Heart left ventricle (tissue), 16 donors: ENCODE measurements at regions not wholly inside any gene's neighbourhood (a gene's known extent, or its start where the extent isn't known, plus 50 kb on each side); places are given as distances from the start of the nearest gene placed in this dataset.
A peak's percentile ranks its signal among the peaks of the same experiment; 100 is the strongest.

Experiments used
- ATAC-seq, 4 donors: fragments of 200-7000 bp; cut with Tn5 transposase; one replicate each; pipeline ENCODE4 v1.9.1; 2020 to 2022; ENCODE audit warnings: moderate library complexity in 4 of 4, mild to moderate bottlenecking in 3 of 4, moderate number of reproducible peaks in 1 of 4
- DNase-seq, 5 donors: peaks; one replicate each; pipeline ENCODE4 v3.0.0-alpha.2; 2020
- H3K27ac ChIP-seq, 12 donors: fragments of 200-600 bp; sonication (generic) in 4 of 12; one replicate each; pipeline versions ENCODE4 v1.5.0 to v1.8.0; 2016 to 2022; ENCODE audit warnings: mild to moderate bottlenecking in 2 of 12
- H3K27me3 ChIP-seq, 9 donors: fragments of 200-600 bp; sonication (generic) in 2 of 9; one replicate each; pipeline versions ENCODE4 v1.5.1 to v1.8.0; 2016 to 2022; ENCODE audit warnings: mild to moderate bottlenecking in 3 of 9
- H3K36me3 ChIP-seq, 9 donors: fragments of 200-600 bp; sonication (generic) in 2 of 9; one replicate each; pipeline versions ENCODE4 v1.5.0 to v1.8.0; 2018 to 2022; ENCODE audit warnings: mild to moderate bottlenecking in 2 of 9
- H3K4me1 ChIP-seq, 12 donors: fragments of 200-600 bp; sonication (generic) in 4 of 12; one replicate each; pipeline versions ENCODE4 v1.5.0 to v1.8.0; 2016 to 2022; ENCODE audit warnings: mild to moderate bottlenecking in 3 of 12
- H3K4me3 ChIP-seq, 12 donors: fragments of 200-600 bp; sonication (generic) in 4 of 12; one replicate each; pipeline versions ENCODE4 v1.5.0 to v1.8.0; 2017 to 2022; ENCODE audit warnings: mild to moderate bottlenecking in 9 of 12, moderate library complexity in 4 of 12
- H3K9me3 ChIP-seq, 12 donors: fragments of 200-600 bp; sonication (generic) in 4 of 12; one replicate each; pipeline versions ENCODE4 v1.5.0 to v1.8.0; 2016 to 2022; ENCODE audit warnings: mild to moderate bottlenecking in 1 of 12
- CTCF ChIP-seq, 12 donors: fragments of 200-600 bp; sonication (generic) in 4 of 12; IDR thresholded peaks; one replicate each; pipeline versions ENCODE4 v1.5.0 to v1.8.0; 2018 to 2022; ENCODE audit warnings: antibody characterized with exemption in 12 of 12, mild to moderate bottlenecking in 5 of 12
- POLR2A ChIP-seq, 2 donors: fragments of 450-650 bp; IDR thresholded peaks; one replicate each; pipeline ENCODE4 v1.6.1; 2017; ENCODE audit warnings: antibody characterized with exemption in 2 of 2, mild to moderate bottlenecking in 2 of 2, moderate library complexity in 2 of 2
- WGBS, 4 donors: extraction: QIAGEN DNeasy Blood & Tissue Kit in 2 of 4; methylation state at CpG; one replicate each; pipeline versions ENCODE4 v1.1.5 to v1.1.7; 2013 to 2018; 5-methylcytosine and 5-hydroxymethylcytosine counted together
- intact Hi-C, 10 donors: fragments of 100-400 bp; cut with DNase I; formaldehyde crosslinking; loops; one replicate each; pipeline versions ENCODE4 v1.11.1 to v1.14.2; 2022
- donor health status: ischemic (EF 13 %, LVEDD 7.1; RV severe dilation, severe dysfunction).
- donor health status: healthy with polysubstance abuse.
- donor health status: DM: no; HTN: yes; CAD: no.
- donor health status: DM: no; HTN: no; CAD: no.
- donor health status: ischemic (EF 25% LVEDD 6.9; RV normal size, moderate dysfunction).
- donor health status: ischemic (EF 25% LVEDD 5.7; RV mildly dilated, moderate dysfunction).
- donor health status: healthy.
- donor health status: DM: yes; HTN: yes; CAD: no.
- donor health status: ischemic (EF 35%, LVEDD 5.7; RV mildly dilated, moderate dysfunction).
- donor health status: nonischemic (EF 11% LVEDD 7.7; RV severe dilation, severe dysfunction).
- donor health status: DM: yes; HTN: yes; CAD: no.
- donor health status: PGD.
- donor health status: ischemic (EF 29% LVEDD 5.4; RV normal size, mild dysfunction).
- donor health status: nonischemic (EF 23%, LVEDD 6.1; RV moderate dilation, normal function).

GRCh38 chr7:113405296-113406056, 287.1 kb upstream of the SMIM30 start:
- TF ChIP-seq POLR2A (IDR thresholded peaks at IDR 0.05) = no peak
- no peak for TF ChIP-seq CTCF (IDR thresholded peaks at IDR 0.05)
- Histone ChIP-seq H3K4me1 (no peaks in the 10 kb centered on the region), H3K9me3 (no peaks in the 10 kb centered on the region), H3K36me3 (no peaks in the 10 kb centered on the region), H3K27ac (no peak overlapping the region), H3K4me3 (no peak overlapping the region), H3K27me3 (no peaks in the 10 kb centered on the region)
- ATAC-seq (no peak), DNase-seq (no peak)
- intact Hi-C loops = loop anchor here in 6 of 10 donors (2.0 to 10.0 kb wide), 4 partner anchors 289 to 299 kb away; no protein-coding TSS in a partner anchor
- WGBS, 4 donors = 81 to 87% (median 84%) methylated on average over 4 of the region's 4 CpGs

- Histone ChIP-seq H3K27me3 (no peaks in the 10 kb centered on the region), H3K4me3 (no peak overlapping the region), H3K9me3 (peaks cover 0 to 4% (median 0%) of the 10 kb centered on the region in 12 donors), H3K4me1 (no peaks in the 10 kb centered on the region), H3K27ac (no peak overlapping the region), H3K36me3 (no peaks in the 10 kb centered on the region)
- DNase-seq (no peak), ATAC-seq (peak in 2 of 4 donors; percentile 46 to 57)
- TF ChIP-seq POLR2A (IDR thresholded peaks at IDR 0.05) (no peak), CTCF (IDR thresholded peaks at IDR 0.05) (peak in 8 of 12 donors; percentile 3 to 38 (median 26))
- 58 to 62% (median 60%) methylated on average over 8 of the region's 8 CpGs for WGBS, 4 donors
- intact Hi-C loops = loop anchor here in 8 of 10 donors (2.0 to 10.0 kb wide), 4 partner anchors 291 to 301 kb away; no protein-coding TSS in a partner anchor
Observed at GRCh38 chr7:113404245-113404644, 285.9 kb upstream of the SMIM30 start.

GRCh38 chr7:113402482-113402881, 284.1 kb upstream of the SMIM30 start:
- H3K4me1 ChIP-seq = no peaks in the 10 kb centered on the region
- DNase-seq = no peak
- no peak overlapping the region for H3K4me3 ChIP-seq
- H3K36me3 ChIP-seq = no peaks in the 10 kb centered on the region
- no peak for ATAC-seq
- no peak overlapping the region for H3K27ac ChIP-seq
- peaks cover 0 to 4% (median 0%) of the 10 kb centered on the region in 12 donors for H3K9me3 ChIP-seq
- TF ChIP-seq CTCF (IDR thresholded peaks at IDR 0.05) (no peak), POLR2A (IDR thresholded peaks at IDR 0.05) (no peak)
- H3K27me3 ChIP-seq = no peaks in the 10 kb centered on the region
- intact Hi-C loops = loop anchor here in 7 of 10 donors (5.0 to 10.0 kb wide), 3 partner anchors 292 to 302 kb away; no protein-coding TSS in a partner anchor

- no peaks in the 10 kb centered on the region for H3K4me1 ChIP-seq
- H3K27ac ChIP-seq = no peak overlapping the region
- 36 to 44% (median 38%) methylated on average over 2 of the region's 2 CpGs for WGBS, 4 donors
- no peak for ATAC-seq
- no peak overlapping the region for H3K4me3 ChIP-seq
- no peaks in the 10 kb centered on the region for H3K27me3 ChIP-seq
- intact Hi-C loops = loop anchor here in 7 of 10 donors (5.0 to 10.0 kb wide), 3 partner anchors 293 to 303 kb away; no protein-coding TSS in a partner anchor
- TF ChIP-seq CTCF (IDR thresholded peaks at IDR 0.05) (no peak), POLR2A (IDR thresholded peaks at IDR 0.05) (no peak)
- H3K36me3 ChIP-seq = no peaks in the 10 kb centered on the region
- no peak for DNase-seq
- H3K9me3 ChIP-seq = peaks cover 0 to 4% (median 0%) of the 10 kb centered on the region in 12 donors
Observed at GRCh38 chr7:113402005-113402404, 283.7 kb upstream of the SMIM30 start.
